GM12873 (cell line): ENCODE measurements at regions not wholly inside any gene's neighbourhood (a gene's known extent, or its start where the extent isn't known, plus 50 kb on each side); places are given as distances from the start of the nearest gene placed in this dataset.

ENCODE experiments used
- CTCF ChIP-seq: IDR thresholded peaks from 2 replicates; pipeline ENCODE4 v1.5.1; 2012; ENCODE audit warnings: low read depth, mild to moderate bottlenecking, moderate library complexity, low read length, control low read depth; ENCODE audit not compliant: insufficient read depth; ENCODE audit errors: missing control alignments

DNA sequence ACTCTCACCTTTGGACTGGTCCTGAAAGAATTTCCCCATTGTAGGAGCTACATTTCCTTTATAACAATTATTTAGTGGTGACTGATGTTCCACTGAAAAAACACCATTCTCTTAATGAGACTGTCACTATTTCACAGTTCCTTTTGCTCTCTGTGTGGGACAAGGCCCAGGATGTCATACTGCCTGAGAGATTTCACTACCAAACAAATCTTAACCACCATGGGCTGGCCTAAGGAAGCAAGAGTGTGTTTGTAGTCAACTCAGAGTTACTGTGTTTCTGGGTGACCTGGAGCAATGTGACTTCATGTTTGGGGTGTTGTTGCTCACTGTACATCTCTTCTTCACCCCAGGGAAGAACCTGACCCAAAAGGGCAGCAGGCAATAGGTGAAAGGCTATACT lies 50.1 kb upstream of the ZNF608 start:
- no peak for TF ChIP-seq CTCF

GRCh38 chr5:124797665-124798087 lies 51.2 kb upstream of the ZNF608 start:
- TF ChIP-seq CTCF: no peak

DNA sequence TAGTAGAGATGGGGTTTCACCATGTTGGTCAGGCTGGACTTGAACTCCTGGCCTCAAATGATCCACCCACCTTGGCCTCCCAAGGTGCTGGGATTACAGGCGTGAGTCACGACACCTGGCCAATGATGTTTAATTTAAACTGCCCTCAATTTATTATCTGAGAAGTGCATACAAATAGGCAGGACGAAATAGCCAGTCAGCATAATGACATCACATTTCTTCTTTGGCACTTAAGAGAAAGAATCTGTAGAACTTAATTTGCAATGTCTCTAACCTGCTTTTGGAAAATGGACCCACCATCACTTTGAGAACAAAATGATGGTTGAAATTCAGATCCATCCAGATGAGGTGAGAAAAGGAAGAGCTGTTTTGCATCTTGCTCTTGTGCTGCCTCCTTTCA lies 52.5 kb upstream of the ZNF608 start:
- TF ChIP-seq CTCF: no peak

DNA sequence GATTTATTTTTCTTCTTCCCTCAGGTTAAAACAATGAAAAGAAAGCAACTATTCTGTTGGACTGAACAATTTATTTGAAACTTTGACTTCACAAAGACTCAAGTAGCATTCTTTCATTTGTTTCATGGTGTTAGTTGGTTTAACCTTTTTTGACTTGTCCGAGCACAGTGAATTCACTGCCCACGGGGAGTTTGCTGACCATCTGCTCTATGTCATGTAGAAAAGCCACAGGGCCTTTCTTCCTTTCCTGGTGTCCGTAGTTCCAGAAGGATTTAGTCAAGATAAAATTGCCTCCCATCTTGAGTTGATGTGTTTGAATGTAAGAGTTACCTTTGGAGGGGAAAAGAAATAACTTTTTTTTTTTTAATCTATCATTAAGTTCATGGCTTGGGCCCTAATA lies 55.1 kb upstream of the ZNF608 start:
- no peak for TF ChIP-seq CTCF

DNA sequence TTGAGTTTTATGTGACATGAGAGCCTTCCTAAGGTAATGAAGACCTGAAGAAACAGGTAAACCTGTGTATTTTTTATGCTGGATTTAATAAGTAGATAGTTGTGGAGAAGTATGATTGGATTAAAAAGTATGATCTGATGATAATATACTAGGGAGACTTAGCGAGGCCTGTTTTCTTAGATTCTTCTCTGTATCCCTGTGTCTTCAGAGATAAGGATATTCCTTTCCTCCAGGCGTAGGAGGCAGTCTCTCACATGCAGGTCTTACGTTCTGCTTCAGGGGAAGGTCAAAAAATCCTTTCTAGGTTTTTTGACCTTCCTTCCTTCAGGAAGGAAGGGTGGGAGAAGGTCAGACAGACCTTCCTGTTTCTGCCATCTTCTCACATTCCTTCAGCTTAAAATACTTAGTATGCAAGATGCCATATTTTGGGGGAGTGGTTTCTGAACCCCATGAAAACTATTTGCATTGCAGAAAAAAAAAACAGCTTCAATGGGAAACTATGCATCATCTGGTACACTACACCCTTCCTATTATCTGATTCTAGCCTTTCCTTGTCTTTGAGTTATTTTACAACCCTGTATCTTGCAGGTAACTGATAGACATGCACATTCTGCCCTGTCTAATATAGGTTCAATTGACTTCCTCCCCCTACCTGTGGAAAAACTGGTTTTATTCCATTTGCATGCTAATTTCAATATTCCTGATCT lies 57.3 kb upstream of the ZNF608 start:
- TF ChIP-seq CTCF: no peak

- no peak for TF ChIP-seq CTCF
Measured at GRCh38 chr5:124806026-124806372, 59.6 kb upstream of the ZNF608 start.

- TF ChIP-seq CTCF: no peak
Measured at GRCh38 chr5:124806373-124807077, 60.1 kb upstream of the ZNF608 start.
